Adrenal gland (tissue), 9 donors: ENCODE measurements at regions not wholly inside any gene's neighbourhood (a gene's known extent, or its start where the extent isn't known, plus 50 kb on each side); places are given as distances from the start of the nearest gene placed in this dataset.

Experiments
- DNase-seq, 7 donors: peaks; one replicate each; pipeline ENCODE4 v3.0.0-alpha.2; 2019 to 2020
- H3K27ac ChIP-seq, 5 donors: fragments of 200-600 bp; sonication (generic) in 4 of 5; 1 replicate in 3 of 5; 2 replicates in 2 of 5; pipeline versions ENCODE4 v1.5.1 to v1.8.0; 2016 to 2020; ENCODE audit warnings: mild to moderate bottlenecking in 1 of 5
- H3K27me3 ChIP-seq: fragments of 200-600 bp; 2 replicates; pipeline ENCODE4 v1.8.0; 2021
- H3K36me3 ChIP-seq, 2 donors: fragments of 200-600 bp; replicated peaks in 1 of 2; 1 replicate in 1 of 2; 2 replicates in 1 of 2; pipeline versions ENCODE4 v1.5.1 to v1.8.0; 2018 to 2022
- H3K4me1 ChIP-seq, 2 donors: fragments of 200-600 bp; replicated peaks in 1 of 2; 1 replicate in 1 of 2; 2 replicates in 1 of 2; pipeline versions ENCODE4 v1.5.1 to v1.8.0; 2018 to 2021
- H3K4me3 ChIP-seq, 4 donors: fragments of 200-600 bp; sonication (generic) in 3 of 4; one replicate each; pipeline ENCODE4 v1.5.1; 2016 to 2018
- H3K9me3 ChIP-seq, 3 donors: fragments of 200-600 bp; sonication (generic) in 1 of 3; replicated peaks in 1 of 3; 1 replicate in 2 of 3; 2 replicates in 1 of 3; pipeline versions ENCODE4 v1.5.1 to v1.8.0; 2016 to 2021
- CTCF ChIP-seq, 6 experiments: fragments of 450-650 bp in 4 of 6; fragments of 200-600 bp in 2 of 6; sonication (generic) in 1 of 6; IDR thresholded peaks; 1 replicate in 5 of 6; 2 replicates in 1 of 6; pipeline versions ENCODE4 v1.5.1 to v1.8.0; 2016 to 2021; ENCODE audit warnings: antibody characterized with exemption in 6 of 6, mild to moderate bottlenecking in 2 of 6, moderate library complexity in 1 of 6
- POLR2A ChIP-seq, 2 donors: fragments of 450-650 bp; IDR thresholded peaks; one replicate each; pipeline ENCODE4 v1.6.1; 2017; ENCODE audit warnings: antibody characterized with exemption in 2 of 2, mild to moderate bottlenecking in 2 of 2, moderate library complexity in 1 of 2
- WGBS, 4 donors: extraction: QIAGEN DNeasy Blood & Tissue Kit in 2 of 4; methylation state at CpG; one replicate each; pipeline versions ENCODE4 v1.1.5 to v1.1.7; 2013 to 2017; 5-methylcytosine and 5-hydroxymethylcytosine counted together
- intact Hi-C, 2 donors: fragments of 100-400 bp; cut with DNase I; formaldehyde crosslinking; loops; one replicate each; pipeline versions ENCODE4 v1.14.1 to v1.15.0; 2022 to 2023
- donor health status: healthy with polysubstance abuse.
- donor health status: Bipolar disorder and iron deficiency.
- donor health status: DM: yes; HTN: yes; CAD: no.
- donor health status: DM: no; HTN: no; CAD: no.
- donor health status: DM: no; HTN: no; CAD: no.

GRCh38 chr10:128716181-128716580 is 590.0 kb upstream of the MKI67 start:
- 77 to 84% (median 80%) methylated on average over 8 to 9 of the region's 9 CpGs for WGBS, 4 donors
- no peaks in the 10 kb centered on the region for H3K9me3 ChIP-seq
- no peaks in the 10 kb centered on the region for H3K27me3 ChIP-seq
- TF ChIP-seq CTCF (IDR thresholded peaks at IDR 0.05): no peak
- DNase-seq: no peak
- H3K27ac ChIP-seq: no peak overlapping the region
- H3K4me3 ChIP-seq: no peak overlapping the region
- H3K36me3 ChIP-seq: no peaks in the 10 kb centered on the region
- intact Hi-C loops: no loop called here
- H3K4me1 ChIP-seq: no peaks in the 10 kb centered on the region

- Histone ChIP-seq H3K4me3 (no peak overlapping the region), H3K27me3 (no peaks in the 10 kb centered on the region), H3K9me3 (no peaks in the 10 kb centered on the region), H3K36me3 (no peaks in the 10 kb centered on the region), H3K4me1 (no peaks in the 10 kb centered on the region), H3K27ac (no peak overlapping the region)
- TF ChIP-seq CTCF (IDR thresholded peaks at IDR 0.05): no peak
- no peak for TF ChIP-seq POLR2A (IDR thresholded peaks at IDR 0.05)
- WGBS, 4 donors: 54 to 63% (median 60%) methylated on average over 5 of the region's 5 CpGs
- DNase-seq: no peak
- intact Hi-C loops: no loop called here
Measured at GRCh38 chr10:128721963-128722445, 595.8 kb upstream of the MKI67 start.

GRCh38 chr10:128722947-128723346 is 596.7 kb upstream of the MKI67 start:
- no peaks in the 10 kb centered on the region for H3K4me1 ChIP-seq
- 55 to 76% (median 73%) methylated on average over 3 of the region's 3 CpGs for WGBS, 4 donors
- no peak overlapping the region for H3K4me3 ChIP-seq
- H3K27me3 ChIP-seq: no peaks in the 10 kb centered on the region
- intact Hi-C loops: no loop called here
- TF ChIP-seq CTCF (IDR thresholded peaks at IDR 0.05) (no peak), POLR2A (IDR thresholded peaks at IDR 0.05) (no peak)
- no peak for DNase-seq
- H3K36me3 ChIP-seq: no peaks in the 10 kb centered on the region
- no peaks in the 10 kb centered on the region for H3K9me3 ChIP-seq
- no peak overlapping the region for H3K27ac ChIP-seq

- no peaks in the 10 kb centered on the region for H3K4me1 ChIP-seq
- no peak overlapping the region for H3K4me3 ChIP-seq
- 68 to 78% (median 73%) methylated on average over 10 to 14 of the region's 14 CpGs for WGBS, 4 donors
- H3K27ac ChIP-seq: no peak overlapping the region
- H3K27me3 ChIP-seq: no peaks in the 10 kb centered on the region
- no peak for DNase-seq
- intact Hi-C loops: no loop called here
- H3K9me3 ChIP-seq: no peaks in the 10 kb centered on the region
- H3K36me3 ChIP-seq: no peaks in the 10 kb centered on the region
- TF ChIP-seq POLR2A (IDR thresholded peaks at IDR 0.05) (no peak), CTCF (IDR thresholded peaks at IDR 0.05) (no peak)
Measured at GRCh38 chr10:128723631-128724205, 597.5 kb upstream of the MKI67 start.
